ENCODE measurements at regions not wholly inside any gene's neighbourhood (a gene's known extent, or its start where the extent isn't known, plus 50 kb on each side); places are given as distances from the start of the nearest gene placed in this dataset.

DNA sequence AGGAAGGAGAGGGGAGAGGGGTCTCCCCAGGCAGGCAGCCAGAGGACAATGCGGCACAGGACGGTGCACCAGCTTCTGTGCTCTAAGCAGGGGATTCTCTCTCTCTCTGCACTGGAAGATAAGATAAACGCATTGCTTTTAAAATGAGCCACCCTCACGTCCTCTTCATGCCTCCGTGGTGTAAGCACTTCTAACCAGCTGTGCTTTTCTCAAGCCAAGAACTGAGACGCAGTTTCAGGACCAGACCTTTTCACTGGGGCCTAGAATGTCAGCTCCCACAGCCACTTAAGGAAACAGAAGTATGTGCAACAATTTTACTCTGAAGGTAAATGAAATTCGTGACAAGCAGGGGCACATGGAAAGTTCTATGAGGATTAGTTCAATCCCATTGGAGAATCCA, 82.4 kb downstream of the PSMB1 start:
- peak; percentile 36 for DNase-seq (ENCODE audit: low read depth)
- no peak overlapping the region for H3K4me3 ChIP-seq (ENCODE audit: low read depth, low read length)
- TF ChIP-seq, protein P1, sequence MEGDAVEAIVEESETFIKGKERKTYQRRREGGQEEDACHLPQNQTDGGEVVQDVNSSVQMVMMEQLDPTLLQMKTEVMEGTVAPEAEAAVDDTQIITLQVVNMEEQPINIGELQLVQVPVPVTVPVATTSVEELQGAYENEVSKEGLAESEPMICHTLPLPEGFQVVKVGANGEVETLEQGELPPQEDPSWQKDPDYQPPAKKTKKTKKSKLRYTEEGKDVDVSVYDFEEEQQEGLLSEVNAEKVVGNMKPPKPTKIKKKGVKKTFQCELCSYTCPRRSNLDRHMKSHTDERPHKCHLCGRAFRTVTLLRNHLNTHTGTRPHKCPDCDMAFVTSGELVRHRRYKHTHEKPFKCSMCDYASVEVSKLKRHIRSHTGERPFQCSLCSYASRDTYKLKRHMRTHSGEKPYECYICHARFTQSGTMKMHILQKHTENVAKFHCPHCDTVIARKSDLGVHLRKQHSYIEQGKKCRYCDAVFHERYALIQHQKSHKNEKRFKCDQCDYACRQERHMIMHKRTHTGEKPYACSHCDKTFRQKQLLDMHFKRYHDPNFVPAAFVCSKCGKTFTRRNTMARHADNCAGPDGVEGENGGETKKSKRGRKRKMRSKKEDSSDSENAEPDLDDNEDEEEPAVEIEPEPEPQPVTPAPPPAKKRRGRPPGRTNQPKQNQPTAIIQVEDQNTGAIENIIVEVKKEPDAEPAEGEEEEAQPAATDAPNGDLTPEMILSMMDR (conservative IDR thresholded peaks at IDR 0.05; ENCODE audit: low read depth, low read length): no peak

DNA sequence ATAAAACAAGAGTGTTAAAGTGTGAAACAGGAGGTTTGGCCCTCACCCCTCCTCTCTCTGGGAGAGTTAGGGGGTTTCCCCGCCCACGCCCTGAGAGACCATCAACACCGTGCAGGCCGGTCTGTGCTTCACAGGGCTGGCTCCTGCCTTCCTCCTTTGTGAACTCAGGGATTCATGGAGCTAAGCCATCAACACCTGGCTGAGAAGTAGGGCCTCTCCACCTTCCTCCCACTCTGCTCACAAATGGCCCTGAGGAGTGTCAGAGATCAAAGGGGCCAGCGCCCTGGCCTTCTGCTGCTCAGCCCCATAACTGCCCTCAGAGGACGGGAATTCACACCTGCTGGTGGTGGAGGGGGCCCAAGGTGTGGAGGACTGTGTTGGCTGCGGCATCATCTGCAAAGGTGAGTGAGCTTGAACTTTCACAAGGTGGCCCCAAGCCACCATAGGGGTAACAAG, 88.6 kb downstream of the PSMB1 start:
- H3K4me3 ChIP-seq (ENCODE audit: low read depth, low read length): no peak overlapping the region
- TF ChIP-seq, protein P1 (conservative IDR thresholded peaks at IDR 0.05; ENCODE audit: low read depth, low read length): no peak
- DNase-seq (ENCODE audit: low read depth): no peak

DNA sequence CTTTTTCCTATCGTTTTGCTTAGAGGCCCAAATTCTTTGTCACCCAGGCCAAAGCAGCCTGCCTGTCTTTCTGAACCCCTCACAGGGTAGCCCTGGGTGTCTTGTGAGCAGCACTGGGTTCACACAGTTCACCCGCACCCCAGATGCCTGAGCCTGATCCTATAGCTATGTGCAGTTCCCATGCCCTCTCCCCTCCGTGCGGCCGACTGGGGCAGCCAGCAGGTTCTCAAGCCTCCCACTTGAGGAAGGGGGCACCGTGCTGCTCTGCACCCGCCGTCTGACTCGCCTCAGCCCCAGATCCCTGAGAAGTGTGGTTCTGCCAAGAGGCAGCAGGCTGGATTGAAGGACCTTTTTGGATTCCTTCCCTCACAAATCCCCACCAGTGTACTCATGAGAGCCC, 89.0 kb downstream of the PSMB1 start:
- H3K4me3 ChIP-seq (ENCODE audit: low read depth, low read length): no peak overlapping the region
- DNase-seq (ENCODE audit: low read depth): no peak
- TF ChIP-seq, protein P1 (conservative IDR thresholded peaks at IDR 0.05; ENCODE audit: low read depth, low read length): no peak

DNA sequence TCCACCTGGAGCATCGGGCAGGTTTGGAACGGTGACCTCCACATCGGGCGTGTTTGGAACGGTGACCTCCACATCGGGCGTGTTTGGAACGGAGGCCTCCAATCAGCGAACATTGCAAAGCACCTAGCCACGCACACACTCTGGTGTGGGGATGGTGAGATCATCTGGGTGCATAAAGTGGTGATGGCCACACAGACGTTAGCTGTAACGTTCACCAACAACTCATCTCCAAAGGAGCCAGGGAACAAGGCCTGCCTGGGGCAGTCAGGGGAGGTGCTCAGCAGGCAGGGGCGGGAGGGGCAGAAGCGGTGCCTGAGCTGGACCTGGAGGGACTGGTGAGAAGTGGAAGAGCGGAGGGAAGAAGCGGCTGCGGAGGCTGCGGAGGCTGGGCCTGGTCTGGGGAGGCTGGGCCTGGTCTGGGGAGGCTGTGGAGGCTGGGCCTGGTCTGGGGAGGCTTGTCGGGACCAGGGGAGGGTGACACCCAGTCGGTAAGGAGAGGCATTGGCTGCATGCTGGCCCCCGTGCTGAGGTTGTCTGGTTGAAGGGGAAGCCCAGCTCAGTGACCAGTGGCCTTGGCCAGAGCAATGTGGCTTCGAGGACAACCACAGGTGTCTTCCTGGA, 89.9 kb downstream of the PSMB1 start:
- TF ChIP-seq, protein P1 (conservative IDR thresholded peaks at IDR 0.05; ENCODE audit: low read depth, low read length): no peak
- H3K4me3 ChIP-seq (ENCODE audit: low read depth, low read length): no peak overlapping the region
- no peak for DNase-seq (ENCODE audit: low read depth)

DNA sequence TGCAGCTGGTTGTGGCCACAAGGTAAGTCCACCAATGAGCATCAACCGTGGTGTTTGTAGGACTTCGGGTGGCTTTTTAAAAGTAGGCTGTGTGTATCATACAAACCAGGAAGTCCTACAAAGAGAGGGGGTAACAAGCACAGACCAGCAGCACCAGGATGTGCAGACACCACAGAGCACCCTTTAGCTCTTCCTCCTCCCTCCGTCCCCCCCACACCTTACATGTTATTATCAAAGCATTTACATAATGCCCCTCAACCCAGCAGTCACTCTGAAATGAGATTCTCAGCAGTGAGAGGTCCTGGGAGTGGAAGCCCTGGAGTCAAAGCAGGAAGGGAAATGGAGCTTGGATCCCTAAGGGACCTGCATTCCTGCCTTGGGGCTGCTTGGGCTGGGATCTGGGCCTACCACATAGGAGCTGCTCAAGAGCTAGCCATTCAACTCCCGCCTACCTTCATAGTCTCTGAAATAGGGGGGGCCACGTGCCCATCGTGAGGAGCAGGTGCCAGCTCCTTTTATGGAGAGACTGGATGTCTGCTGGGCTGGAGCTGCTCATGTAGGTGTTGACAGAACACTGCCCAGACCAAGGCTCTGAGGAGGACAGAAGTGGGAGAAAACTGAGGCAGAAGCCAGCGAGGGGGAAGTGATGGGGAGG, 90.6 kb downstream of the PSMB1 start:
- H3K4me3 ChIP-seq (ENCODE audit: low read depth, low read length): no peak overlapping the region
- no peak for DNase-seq (ENCODE audit: low read depth)
- TF ChIP-seq, protein P1 (conservative IDR thresholded peaks at IDR 0.05; ENCODE audit: low read depth, low read length): no peak

DNA sequence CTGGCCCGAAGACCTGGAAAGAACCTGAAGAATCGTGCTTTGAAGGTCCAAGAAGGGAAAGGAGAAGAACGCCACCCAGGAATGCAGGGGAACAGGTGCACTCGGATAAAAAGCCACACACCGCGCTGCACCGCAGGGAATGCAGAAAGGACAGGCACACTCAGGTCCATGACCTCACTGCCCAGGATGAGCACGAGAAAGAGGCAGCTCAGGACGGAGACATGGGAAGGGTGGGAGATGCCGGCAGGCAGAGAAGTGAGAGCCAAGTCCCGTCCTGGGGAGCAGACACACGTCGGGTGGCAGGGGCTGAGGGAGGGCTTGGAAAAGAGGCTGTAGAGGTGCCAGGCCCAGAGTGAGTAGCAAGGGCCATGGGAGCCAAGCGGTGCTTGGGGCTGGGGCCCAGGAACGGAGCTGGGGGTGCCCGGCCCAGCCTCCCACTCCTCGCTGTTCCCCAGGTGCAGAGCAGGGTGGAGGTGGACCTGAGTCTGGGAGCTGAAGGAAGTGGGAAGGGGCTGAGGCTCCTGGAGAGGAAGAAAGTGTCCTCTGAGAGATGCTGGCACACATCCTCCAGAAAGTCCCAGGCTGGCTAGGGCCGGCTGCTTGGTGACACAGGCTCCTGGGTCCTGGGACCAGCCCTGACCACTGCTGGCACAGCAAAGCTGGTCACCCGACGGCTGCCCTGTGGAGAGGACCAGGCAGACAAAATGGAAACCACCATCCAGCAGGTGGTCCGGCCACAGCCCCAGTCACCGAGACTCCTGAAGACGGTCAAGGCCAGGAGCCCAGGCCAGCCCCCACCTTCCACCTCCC, 91.3 kb downstream of the PSMB1 start:
- TF ChIP-seq, protein P1 (conservative IDR thresholded peaks at IDR 0.05; ENCODE audit: low read depth, low read length): no peak
- no peak for DNase-seq (ENCODE audit: low read depth)
- H3K4me3 ChIP-seq (ENCODE audit: low read depth, low read length): no peak overlapping the region

Data from choroid plexus epithelial cell (primary cell).